ENCODE measurements at regions not wholly inside any gene's neighbourhood (a gene's known extent, or its start where the extent isn't known, plus 50 kb on each side); places are given as distances from the start of the nearest gene placed in this dataset.

GRCh38 chr13:103291226-103291625 is 225.0 kb upstream of the SLC10A2 start:
- DNase-seq (ENCODE audit: low read depth, low spot score), result no peak

GRCh38 chr13:103289681-103290080 is 223.5 kb upstream of the SLC10A2 start:
- DNase-seq (ENCODE audit: low read depth, low spot score), result no peak

DNA sequence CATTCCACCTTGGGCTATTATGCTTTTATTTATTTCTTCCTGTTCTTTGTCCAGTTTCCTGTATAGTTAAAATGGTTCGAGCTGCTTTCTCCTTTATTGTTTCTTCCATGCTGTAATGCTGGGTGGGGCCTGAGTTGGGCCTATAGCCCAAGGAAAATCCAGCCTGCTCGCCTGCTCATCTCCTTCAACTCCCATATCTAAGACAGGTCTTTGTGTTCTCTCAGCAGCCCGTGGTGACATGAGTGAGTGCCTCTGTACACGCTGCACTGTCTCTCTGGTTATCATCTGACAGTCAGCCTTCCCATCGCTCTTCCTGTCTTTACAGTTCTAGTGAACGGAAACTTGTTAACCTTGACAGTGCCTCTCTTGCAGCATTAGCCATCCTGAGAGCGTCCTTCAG is 221.9 kb upstream of the SLC10A2 start:
- DNase-seq (ENCODE audit: low read depth, low spot score), result no peak

- no peak for DNase-seq (ENCODE audit: low read depth, low spot score)
Measured at GRCh38 chr13:103287659-103288058, 221.4 kb upstream of the SLC10A2 start.

GRCh38 chr13:103284466-103284865 is 218.2 kb upstream of the SLC10A2 start:
- DNase-seq (ENCODE audit: low read depth, low spot score), result no peak

GRCh38 chr13:103283451-103283820 is 217.2 kb upstream of the SLC10A2 start:
- no peak for DNase-seq (ENCODE audit: low read depth, low spot score)

- no peak for DNase-seq (ENCODE audit: low read depth, low spot score)
Measured at GRCh38 chr13:103282571-103283450, 216.6 kb upstream of the SLC10A2 start.

- no peak for DNase-seq (ENCODE audit: low read depth, low spot score)
Measured at GRCh38 chr13:103277959-103278694, 211.9 kb upstream of the SLC10A2 start.

- no peak for DNase-seq (ENCODE audit: low read depth, low spot score)
Measured at GRCh38 chr13:103276775-103277498, 210.7 kb upstream of the SLC10A2 start.

- no peak for DNase-seq (ENCODE audit: low read depth, low spot score)
Measured at GRCh38 chr13:103275722-103276121, 209.5 kb upstream of the SLC10A2 start.

DNA sequence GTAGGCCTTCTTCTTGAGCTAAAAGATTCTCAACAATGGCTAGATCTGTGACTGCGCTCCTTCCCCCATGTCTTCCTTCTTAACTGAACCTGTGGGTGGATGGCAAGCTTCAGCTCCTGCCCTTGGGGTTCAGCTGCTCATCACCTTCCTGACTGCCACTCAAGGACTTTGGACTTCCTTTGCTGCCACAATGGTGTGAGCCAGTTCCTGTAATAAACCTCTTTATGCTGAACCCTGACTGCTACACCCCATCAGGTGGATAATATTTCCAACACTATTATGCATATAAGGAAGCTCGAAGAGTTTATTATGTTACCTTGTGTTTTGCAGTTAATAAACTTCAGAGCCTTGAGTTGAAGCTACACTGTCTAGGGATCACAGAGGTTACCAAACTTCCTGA is 208.9 kb upstream of the SLC10A2 start:
- DNase-seq (ENCODE audit: low read depth, low spot score), result no peak

GRCh38 chr13:103273825-103274224 is 207.6 kb upstream of the SLC10A2 start:
- no peak for DNase-seq (ENCODE audit: low read depth, low spot score)

DNA sequence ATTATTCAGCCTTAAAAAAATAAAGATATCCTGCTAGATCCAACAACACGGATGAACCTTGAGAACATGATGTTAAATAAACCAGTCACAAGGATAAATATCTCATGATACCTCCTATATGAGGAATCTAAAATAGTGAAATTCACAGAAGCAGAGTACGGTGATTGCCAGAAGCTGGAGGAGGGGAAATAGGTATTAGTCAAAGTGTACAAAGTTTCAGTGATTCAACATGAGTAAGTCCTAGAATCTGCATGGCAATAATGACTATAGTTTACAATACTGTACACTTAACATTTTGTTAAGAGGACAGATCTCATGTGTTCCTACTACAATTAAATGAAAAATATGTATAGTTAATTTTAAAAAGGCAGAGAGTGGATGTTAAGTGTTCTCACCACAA is 206.6 kb upstream of the SLC10A2 start:
- no peak for DNase-seq (ENCODE audit: low read depth, low spot score)

DNA sequence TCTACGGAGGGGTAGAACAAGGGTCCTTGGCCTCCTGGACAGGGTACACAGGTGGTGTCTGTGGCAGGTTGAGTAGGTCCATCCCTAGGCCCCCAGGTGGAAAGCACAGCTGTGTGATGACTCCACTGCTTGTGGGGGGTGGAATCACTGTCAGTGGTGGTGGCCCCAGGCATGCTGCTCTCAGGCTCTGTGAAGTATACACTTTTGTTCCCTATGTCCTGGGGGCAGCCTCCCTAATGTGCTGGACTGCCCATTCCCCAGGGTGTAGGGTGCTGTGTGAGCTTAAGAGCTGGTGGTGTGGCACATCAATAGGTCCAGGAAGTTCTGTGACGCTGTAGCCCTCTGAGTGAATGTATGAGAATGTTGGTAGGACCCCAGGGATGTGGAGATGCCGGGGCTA is 197.2 kb upstream of the SLC10A2 start:
- DNase-seq (ENCODE audit: low read depth, low spot score), result no peak

DNA sequence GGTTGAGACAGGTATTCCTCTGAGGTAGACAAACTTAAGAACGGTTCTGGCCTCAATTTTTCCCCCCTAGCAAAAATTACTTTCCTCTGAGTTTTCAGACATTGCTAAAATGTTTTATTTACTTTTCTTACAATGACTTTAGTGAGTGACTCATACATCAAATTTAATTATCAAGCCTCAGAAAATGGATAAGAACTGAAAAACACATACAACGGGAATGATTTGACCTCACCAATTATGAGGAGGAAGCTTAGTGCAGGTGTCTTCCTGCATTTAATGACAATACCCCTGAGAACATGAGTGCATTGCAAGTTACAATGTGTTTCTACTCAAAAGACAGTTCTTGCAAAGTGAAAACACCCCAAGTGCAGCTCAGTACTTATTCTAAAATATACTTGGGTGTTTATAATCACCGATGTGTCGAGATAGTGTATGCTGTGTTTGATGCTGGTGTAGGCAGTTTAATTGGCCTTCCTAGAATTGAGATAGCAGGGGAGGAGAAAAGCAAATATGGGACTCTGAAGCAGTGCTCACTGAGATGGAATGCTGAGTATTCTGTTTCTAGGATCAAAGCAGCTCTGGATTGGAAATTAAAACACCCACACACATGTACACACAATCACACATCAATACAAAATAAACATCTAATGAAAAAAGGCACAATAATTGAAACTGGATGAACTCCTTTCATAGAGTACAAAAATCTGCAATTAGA is 189.5 kb upstream of the SLC10A2 start:
- DNase-seq (ENCODE audit: low read depth, low spot score), result no peak

- no peak for DNase-seq (ENCODE audit: low read depth, low spot score)
Measured at GRCh38 chr13:103250071-103250470, 183.9 kb upstream of the SLC10A2 start.

GRCh38 chr13:103246581-103247200 is 180.5 kb upstream of the SLC10A2 start:
- no peak for DNase-seq (ENCODE audit: low read depth, low spot score)

DNA sequence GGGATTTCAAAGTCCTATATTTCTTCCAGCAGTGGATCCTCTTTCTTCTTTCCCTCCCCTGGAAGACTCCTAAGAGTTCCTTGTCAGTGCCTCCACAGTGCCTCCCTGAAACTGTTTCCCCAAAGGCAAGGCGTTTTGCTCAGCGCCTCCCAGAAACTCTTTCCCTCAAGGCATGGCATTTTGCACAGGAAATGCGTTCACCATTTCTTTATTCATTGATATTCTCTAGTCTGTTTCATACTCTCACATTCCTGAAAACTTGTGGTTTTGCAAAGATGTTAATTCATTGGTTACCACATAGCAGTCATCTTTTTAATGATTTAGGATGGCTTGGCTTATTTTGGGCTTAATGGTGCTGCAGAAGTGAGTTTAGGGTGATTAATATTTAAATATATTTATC is 177.3 kb upstream of the SLC10A2 start:
- DNase-seq (ENCODE audit: low read depth, low spot score), result no peak

GRCh38 chr13:103238441-103238840 is 172.2 kb upstream of the SLC10A2 start:
- no peak for DNase-seq (ENCODE audit: low read depth, low spot score)

DNA sequence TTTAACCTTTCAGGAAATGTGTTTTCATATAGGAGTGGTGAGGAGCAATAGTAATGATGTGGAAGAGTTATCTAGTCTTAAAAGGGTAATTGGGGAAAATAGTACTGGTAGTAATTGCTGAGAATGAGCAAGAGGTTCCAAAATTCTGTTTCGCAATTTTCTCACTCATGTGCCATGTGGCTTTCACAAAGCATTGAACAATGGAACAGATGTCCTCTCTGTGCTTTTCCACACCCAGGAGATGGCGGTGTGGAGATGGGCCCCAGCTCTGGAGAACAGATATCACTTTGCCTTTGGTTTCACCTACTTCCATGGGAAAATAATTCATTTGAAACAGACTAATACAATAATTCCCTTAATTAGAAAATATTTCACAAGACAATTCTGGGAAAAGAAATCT is 170.0 kb upstream of the SLC10A2 start:
- no peak for DNase-seq (ENCODE audit: low read depth, low spot score)

DNA sequence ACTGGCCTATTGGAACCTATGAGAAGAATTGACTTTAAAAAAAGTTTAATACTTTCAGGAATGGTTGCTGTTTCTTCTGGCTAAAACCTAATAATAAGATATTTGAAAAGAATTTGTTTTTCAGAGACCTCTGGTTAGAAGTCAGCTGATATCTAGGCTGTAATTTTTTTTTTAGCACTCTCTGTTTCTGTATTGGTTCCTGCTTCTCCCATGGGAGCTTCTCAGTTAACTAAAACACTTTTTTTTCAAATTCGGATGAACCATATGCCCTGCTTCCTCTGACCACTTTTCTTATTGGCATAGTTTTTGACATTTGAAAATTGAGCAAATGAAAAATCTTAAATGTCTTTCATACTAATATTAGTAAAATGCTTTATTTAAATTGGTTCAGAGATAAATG is 163.5 kb upstream of the SLC10A2 start:
- DNase-seq (ENCODE audit: low read depth, low spot score), result no peak

All from ELF-1 (cell line).